AG09309 (cell line): ENCODE measurements at regions not wholly inside any gene's neighbourhood (a gene's known extent, or its start where the extent isn't known, plus 50 kb on each side); places are given as distances from the start of the nearest gene placed in this dataset.
"Not testable (repeated sequence)": the region's sequence is repeated elsewhere in the genome, so short reads cannot be mapped to it uniquely, and the experiment has no call there.

Experiments used
- DNase-seq: peaks from one replicate; pipeline ENCODE4 v3.0.0-alpha.2; 2010; ENCODE audit warnings: low read depth
- H3K4me3 ChIP-seq: 2 replicates; pipeline ENCODE4 v1.5.1; 2011; ENCODE audit warnings: mild to moderate bottlenecking, low read depth, low read length, moderate library complexity; ENCODE audit not compliant: control insufficient read depth
- CTCF ChIP-seq: IDR thresholded peaks from 2 replicates; pipeline ENCODE4 v1.5.1; 2011; ENCODE audit warnings: mild to moderate bottlenecking, low read depth, low read length, inconsistent platforms; ENCODE audit not compliant: insufficient read depth, control insufficient read depth; ENCODE audit errors: missing control alignments

GRCh38 chr19:34871911-34872310 lies 54.8 kb upstream of the ZNF30 start:
- not testable (repeated sequence) for DNase-seq, H3K4me3 ChIP-seq

- H3K4me3 ChIP-seq, result no peak overlapping the region
- DNase-seq, result no peak
- no peak for TF ChIP-seq CTCF
These were observed 59.1 kb upstream of the ZNF30 start for GRCh38 chr19:34867631-34868030.

DNA sequence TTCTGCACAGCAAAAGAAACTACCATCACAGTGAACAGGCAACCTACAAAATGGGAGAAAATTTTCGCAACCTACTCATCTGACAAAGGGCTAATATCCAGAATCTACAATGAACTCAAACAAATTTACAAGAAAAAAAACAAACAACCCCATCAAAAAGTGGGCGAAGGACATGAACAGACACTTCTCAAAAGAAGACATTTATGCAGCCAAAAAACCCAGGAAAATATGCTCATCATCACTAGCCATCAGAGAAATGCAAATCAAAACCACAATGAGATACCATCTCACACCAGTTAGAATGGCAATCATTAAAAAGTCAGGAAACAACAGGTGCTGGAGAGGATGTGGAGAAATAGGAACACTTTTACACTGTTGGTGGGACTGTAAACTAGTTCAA lies 61.5 kb upstream of the ZNF30 start:
- not testable (repeated sequence) for H3K4me3 ChIP-seq, DNase-seq

GRCh38 chr19:34859823-34860736 lies 66.6 kb upstream of the ZNF30 start:
- DNase-seq, H3K4me3 ChIP-seq: not testable (repeated sequence)

DNA sequence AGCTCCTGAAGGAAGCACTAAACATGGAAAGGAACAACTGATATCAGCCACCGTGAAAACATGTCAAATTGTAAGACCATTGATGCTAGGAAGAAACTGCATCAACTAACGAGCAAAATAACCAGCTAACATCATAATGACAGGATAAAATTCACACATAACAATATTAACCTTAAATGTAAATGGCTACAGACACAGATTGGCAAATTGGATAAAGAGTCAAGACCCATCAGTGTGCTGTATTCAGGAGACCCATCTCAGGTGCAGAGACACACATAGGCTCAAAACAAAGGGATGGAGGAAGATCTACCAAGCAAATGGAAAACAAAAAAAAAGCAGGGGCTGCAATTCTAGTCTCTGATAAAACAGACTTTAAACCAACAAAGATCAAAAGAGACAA lies 67.4 kb upstream of the ZNF30 start:
- not testable (repeated sequence) for H3K4me3 ChIP-seq

DNA sequence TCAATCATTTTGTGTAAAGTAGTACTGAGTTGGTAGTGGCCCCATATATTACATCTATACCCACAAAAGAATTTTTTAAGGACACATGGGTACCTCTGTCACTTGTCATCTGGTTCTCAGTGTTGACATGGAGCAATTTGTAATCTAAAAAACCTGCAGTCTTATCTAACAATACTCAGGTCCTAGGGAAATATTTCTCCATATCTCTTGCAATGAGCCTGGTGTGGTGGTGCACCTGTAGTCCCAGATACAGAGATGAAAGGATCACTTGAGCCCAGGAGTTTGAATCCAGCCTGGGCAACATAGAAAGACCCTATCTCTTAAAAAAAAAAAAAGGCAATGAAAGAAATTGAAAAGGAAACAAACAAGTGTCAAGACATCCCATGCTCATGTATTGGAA lies 70.7 kb upstream of the ZNF30 start:
- H3K4me3 ChIP-seq, result no peak overlapping the region
- no peak for TF ChIP-seq CTCF
- DNase-seq, result no peak

More for the DNA sequence above, 67.4 kb upstream of the ZNF30 start:
- not testable (repeated sequence) for DNase-seq

DNA sequence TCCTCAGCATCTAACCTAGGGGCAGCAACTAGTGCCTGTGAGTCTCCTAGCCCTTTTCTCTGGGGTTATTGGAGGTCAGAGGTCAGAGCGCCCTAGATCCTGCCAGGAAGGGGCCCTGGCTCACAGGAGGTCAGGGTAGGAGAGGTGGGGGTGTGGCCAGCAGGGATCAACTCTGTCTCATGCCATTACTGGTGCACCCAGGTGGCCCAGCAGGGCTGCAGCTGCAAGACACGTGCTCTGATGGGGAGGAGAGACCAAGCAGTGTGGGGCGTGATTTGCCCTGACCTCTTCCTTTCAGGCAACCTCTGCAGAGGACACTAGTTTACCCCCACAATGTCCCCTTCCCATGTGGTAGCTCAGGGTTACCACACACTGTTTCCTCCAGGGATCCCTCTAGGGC lies 73.3 kb upstream of the ZNF30 start:
- DNase-seq, result no peak
- H3K4me3 ChIP-seq, result no peak overlapping the region
- TF ChIP-seq CTCF, result no peak

DNA sequence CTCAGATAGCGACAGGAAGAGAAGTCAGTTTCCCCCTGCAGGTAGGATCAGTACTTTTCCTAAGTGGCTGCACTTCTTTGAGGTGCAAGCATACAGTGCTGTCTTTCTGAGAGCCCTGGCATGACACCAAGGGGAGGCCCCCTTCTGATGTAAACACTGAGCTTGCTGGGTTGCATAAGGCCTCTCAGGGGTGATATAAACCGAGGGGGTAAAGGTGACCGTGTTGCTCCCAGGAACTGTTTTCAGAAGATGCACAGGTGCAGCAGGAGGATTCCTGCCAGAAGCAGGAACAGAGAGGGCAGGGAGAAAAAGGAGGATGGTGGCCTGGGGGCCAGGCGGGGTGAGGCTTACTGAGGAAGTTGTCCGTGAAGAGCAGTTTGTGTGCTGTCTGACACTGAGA lies 74.0 kb upstream of the ZNF30 start:
- no peak overlapping the region for H3K4me3 ChIP-seq
- TF ChIP-seq CTCF, result no peak
- no peak for DNase-seq

DNA sequence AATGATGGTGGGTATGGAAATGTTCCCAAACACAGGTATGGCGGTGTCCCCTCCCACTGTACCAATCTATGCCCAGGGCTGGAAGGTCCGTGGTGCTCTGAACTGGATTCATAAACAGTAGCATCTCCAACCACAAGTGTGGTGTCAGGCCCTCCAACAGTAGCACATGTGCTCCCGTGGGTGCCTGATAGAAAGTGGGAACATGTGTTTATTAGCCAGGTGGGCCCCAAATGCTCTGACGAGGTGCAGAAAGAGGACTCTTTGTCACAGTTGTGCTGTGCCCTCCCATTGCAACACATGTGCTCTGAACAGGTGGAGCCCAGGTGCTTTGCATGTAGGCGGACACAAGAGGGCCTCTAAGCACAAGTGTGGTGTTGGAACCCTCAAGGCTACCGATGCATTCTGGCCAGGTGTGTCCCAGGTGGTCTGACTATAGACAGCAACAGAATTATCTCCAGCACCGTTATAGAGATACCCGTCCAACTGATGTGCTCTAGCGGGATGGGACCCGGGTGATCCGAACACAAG lies 75.4 kb upstream of the ZNF30 start:
- no peak for DNase-seq
- H3K4me3 ChIP-seq, result no peak overlapping the region
- no peak for TF ChIP-seq CTCF
